LNCaP clone FGC (cell line): ENCODE measurements at regions not wholly inside any gene's neighbourhood (a gene's known extent, or its start where the extent isn't known, plus 50 kb on each side); places are given as distances from the start of the nearest gene placed in this dataset.
"Not testable (repeated sequence)": the region's sequence is repeated elsewhere in the genome, so short reads cannot be mapped to it uniquely, and the experiment has no call there.

Experiments used
- DNase-seq: peaks from one replicate; pipeline ENCODE4 v3.0.0-alpha.2; 2011; ENCODE audit warnings: low read depth
- H3K4me3 ChIP-seq: 2 replicates; pipeline ENCODE4 v1.5.1; 2011; ENCODE audit warnings: mild to moderate bottlenecking, low read depth, low read length, control low read depth
- TF ChIP-seq, protein P1 (sequence below): IDR thresholded peaks from 2 replicates; pipeline ENCODE4 v1.5.1; 2012; ENCODE audit warnings: mild to moderate bottlenecking; ENCODE audit not compliant: control insufficient read depth, insufficient read depth; ENCODE audit errors: extremely low read depth

DNA sequence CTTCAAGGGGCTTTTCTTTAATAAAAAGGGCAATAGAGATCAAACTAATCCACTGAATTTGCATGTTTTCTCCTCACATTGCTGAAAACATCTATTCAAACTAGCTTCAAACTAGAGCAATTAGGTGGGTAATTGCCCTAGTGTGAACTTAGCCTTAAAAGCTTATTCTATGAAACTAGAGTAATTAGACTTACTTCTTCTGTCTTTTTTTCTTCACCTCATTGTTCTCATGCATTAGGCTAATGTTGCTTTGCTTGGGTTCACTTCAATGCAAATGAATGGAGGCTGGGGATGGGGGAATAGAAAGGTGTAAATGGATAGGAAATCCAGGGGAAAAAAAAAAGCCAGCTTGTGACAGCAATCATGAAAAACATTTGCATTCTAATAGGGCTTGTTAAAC lies 414.8 kb upstream of the LMO3 start:
- no peak for DNase-seq
- no peak overlapping the region for H3K4me3 ChIP-seq
- TF ChIP-seq, protein P1, sequence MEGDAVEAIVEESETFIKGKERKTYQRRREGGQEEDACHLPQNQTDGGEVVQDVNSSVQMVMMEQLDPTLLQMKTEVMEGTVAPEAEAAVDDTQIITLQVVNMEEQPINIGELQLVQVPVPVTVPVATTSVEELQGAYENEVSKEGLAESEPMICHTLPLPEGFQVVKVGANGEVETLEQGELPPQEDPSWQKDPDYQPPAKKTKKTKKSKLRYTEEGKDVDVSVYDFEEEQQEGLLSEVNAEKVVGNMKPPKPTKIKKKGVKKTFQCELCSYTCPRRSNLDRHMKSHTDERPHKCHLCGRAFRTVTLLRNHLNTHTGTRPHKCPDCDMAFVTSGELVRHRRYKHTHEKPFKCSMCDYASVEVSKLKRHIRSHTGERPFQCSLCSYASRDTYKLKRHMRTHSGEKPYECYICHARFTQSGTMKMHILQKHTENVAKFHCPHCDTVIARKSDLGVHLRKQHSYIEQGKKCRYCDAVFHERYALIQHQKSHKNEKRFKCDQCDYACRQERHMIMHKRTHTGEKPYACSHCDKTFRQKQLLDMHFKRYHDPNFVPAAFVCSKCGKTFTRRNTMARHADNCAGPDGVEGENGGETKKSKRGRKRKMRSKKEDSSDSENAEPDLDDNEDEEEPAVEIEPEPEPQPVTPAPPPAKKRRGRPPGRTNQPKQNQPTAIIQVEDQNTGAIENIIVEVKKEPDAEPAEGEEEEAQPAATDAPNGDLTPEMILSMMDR, result no peak

DNA sequence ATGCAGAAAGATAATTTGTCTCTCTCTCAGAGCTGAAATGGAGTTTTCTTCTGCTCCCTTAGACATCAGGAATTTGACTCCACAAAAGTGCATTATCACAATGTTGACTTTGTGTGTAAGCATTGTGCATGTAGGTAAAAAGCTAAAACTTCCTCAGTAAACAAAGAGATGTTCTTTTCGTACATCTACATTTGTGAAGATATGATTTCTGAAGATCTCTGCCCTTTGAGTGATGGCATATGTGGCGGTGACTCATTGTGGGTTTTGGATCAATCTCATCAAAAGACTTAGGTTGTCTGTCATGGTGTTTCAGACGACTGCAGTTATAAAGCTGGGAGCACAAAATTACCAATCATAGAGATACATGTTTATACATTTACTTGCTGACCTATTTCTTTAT lies 411.4 kb upstream of the LMO3 start:
- DNase-seq, result no peak
- no peak overlapping the region for H3K4me3 ChIP-seq
- TF ChIP-seq, protein P1, result no peak

DNA sequence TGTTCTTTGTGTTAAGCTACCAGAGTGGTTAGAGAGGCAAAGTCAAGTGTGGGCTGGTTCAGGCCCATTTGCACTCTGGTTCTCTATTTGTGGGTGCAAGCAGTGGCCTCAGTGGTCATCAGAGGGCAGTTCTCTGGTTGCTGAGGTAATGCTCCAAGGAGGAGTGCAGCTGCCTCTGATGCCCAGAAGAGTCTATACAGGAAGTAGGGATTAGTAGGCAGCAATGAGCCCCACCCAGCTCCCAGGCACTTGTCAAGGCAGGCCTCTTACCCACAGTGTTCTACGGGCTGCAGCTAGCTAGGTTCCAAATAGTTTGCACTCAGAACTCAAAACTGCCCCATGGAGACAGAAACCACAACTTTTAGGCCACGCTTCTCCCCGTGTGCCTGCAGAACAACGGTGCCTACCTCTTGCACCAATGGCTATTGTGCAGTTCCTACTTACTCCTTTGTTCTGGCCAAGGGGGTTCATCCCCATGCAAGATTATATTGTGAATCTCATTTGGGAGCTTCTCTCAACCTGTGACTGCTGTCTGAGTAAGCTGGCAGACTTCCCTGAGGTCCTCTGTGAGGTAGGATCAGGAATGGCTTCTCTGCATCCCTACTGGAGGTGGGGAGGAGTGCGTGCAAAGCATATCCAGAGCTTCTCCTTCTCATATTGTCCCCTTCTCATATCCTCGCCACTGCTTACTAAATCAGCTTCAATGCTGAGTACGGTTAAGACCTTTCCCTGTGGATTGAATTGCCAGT lies 410.3 kb upstream of the LMO3 start:
- no peak for DNase-seq
- no peak overlapping the region for H3K4me3 ChIP-seq
- TF ChIP-seq, protein P1, result no peak

DNA sequence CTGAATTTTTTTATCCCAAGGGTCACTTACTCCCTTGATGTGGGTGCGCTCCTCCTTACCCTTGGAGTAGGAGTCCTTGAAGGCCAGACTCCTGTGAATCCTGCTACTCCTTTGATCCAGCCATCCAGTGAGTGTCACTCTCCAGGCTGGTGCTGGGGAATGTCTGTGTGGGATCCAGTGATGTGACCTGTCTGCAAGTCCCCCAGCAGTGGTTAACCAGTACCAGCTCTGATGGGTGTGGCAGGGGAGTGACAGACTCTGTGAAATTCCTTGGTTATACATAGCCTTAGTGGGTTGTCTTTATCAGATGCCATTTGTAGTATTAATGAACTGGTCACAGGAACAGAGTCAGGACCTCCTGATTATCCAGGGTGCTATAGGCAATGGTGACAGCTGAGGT lies 409.5 kb upstream of the LMO3 start:
- no peak for DNase-seq
- H3K4me3 ChIP-seq, result no peak overlapping the region
- TF ChIP-seq, protein P1, result no peak

DNA sequence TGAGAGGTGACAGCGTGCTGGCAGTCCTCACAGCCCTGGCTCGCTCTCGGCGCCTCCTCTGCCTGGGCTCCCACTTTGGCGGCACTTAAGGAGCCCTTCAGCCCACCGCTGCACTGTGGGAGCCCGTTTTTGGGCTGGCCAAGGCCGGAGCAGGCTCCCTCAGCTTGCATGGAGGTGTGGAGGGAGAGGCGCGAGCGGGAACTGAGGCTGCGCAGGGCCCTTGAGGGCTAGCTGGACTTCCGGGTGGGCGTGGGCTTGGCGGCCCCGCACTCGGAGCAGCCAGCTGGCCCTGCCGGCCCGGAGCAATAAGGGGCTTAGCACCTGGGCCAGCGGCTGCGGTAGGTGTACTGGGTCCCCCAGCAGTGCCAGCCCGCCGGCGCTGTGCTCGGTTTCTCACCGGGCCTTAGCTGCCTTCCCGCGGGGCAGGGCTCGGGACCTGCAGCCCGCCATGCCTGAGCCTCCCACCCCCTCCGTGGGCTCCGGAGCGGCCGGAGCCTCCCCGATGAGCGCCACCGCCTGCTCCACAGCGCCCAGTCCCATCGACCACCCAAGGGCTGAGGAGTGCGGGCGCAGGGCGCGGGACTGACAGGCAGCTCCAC lies 401.6 kb upstream of the LMO3 start:
- not testable (repeated sequence) for H3K4me3 ChIP-seq, DNase-seq

DNA sequence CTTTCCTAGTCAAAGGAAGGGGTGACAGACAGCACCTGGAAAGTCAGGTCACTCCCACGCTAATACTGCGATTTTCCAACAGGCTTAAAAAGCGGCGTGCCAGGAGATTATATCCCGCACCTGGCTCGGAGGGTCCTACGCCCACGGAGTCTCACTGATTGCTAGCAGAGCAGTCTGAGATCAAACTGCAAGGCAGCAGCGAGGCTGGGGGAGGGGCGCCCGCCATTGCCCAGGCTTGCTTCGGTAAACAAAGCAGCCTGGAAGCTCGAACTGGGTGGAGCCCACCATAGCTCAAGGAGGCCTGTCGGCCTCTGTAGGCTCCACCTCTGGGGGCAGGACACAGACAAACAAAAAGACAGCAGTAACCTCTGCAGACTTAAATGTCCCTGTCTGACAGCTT lies 392.6 kb upstream of the LMO3 start:
- not testable (repeated sequence) for H3K4me3 ChIP-seq, DNase-seq

DNA sequence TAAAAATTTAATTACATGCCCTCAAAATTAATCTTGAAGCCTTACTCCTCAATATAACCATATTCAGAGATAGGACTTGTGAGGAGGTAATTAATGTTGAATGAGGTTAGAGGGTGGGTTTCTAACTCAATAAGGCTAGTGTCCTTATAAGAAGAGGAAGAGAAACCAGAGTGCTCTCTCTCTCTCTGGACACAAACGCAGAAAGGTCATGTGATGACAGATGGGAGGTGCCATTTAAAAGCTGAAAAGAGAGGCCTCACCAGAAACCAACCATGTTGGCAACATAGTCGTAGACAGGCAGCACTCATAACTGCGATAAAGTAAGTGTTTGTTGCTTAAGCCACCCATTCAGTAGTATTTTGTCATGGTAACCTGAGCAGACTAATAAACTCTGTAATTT lies 378.5 kb upstream of the LMO3 start:
- TF ChIP-seq, protein P1, result no peak
- H3K4me3 ChIP-seq, result no peak overlapping the region
- no peak for DNase-seq
